Ovary (tissue), 7 donors: ENCODE measurements at regions not wholly inside any gene's neighbourhood (a gene's known extent, or its start where the extent isn't known, plus 50 kb on each side); places are given as distances from the start of the nearest gene placed in this dataset.

Experiments used
- DNase-seq, 5 donors: peaks; one replicate each; pipeline ENCODE4 v3.0.0-alpha.2; 2019 to 2020
- H3K27ac ChIP-seq, 2 donors: fragments of 200-600 bp; one replicate each; pipeline versions ENCODE4 v1.5.1 to v1.8.0; 2019 to 2022
- H3K27me3 ChIP-seq: fragments of 200-600 bp; one replicate; pipeline ENCODE4 v1.8.0; 2022
- H3K36me3 ChIP-seq: fragments of 200-600 bp; sonication (generic); one replicate; pipeline ENCODE4 v1.5.1; 2019
- H3K4me1 ChIP-seq: one replicate; pipeline ENCODE4 v1.8.1; 2013; ENCODE audit warnings: mild to moderate bottlenecking, moderate library complexity; ENCODE audit not compliant: insufficient read depth
- H3K4me3 ChIP-seq: fragments of 200-600 bp; sonication (generic); one replicate; pipeline ENCODE4 v1.5.1; 2017
- H3K9me3 ChIP-seq, 2 donors: fragments of 200-600 bp in 1 of 2; sonication (generic) in 1 of 2; one replicate each; pipeline versions ENCODE4 v1.5.1 to v1.8.1; 2013 to 2019; ENCODE audit warnings: mild to moderate bottlenecking in 1 of 2, moderate library complexity in 1 of 2
- EP300 ChIP-seq: sonication (generic); formaldehyde crosslinking; IDR thresholded peaks from one replicate; pipeline ENCODE4 v1.6.1; 2017; ENCODE audit warnings: antibody characterized with exemption
- POLR2A ChIP-seq: fragments of 450-650 bp; IDR thresholded peaks from one replicate; pipeline ENCODE4 v1.6.1; 2017; ENCODE audit warnings: antibody characterized with exemption, mild to moderate bottlenecking, moderate library complexity
- WGBS, 3 donors: extraction: QIAGEN DNeasy Blood & Tissue Kit in 1 of 3; methylation state at CpG; one replicate each; pipeline versions ENCODE4 v1.1.5 to v1.1.7; 2013 to 2017; 5-methylcytosine and 5-hydroxymethylcytosine counted together
- intact Hi-C, 4 donors: fragments of 100-400 bp; cut with DNase I; formaldehyde crosslinking; loops; one replicate each; pipeline versions ENCODE4 v1.11.0 to v1.15.1; 2022 to 2023
- TF ChIP-seq, protein P1 (sequence below), 3 donors: fragments of 450-650 bp in 2 of 3; fragments of 200-600 bp in 1 of 3; IDR thresholded peaks; one replicate each; pipeline versions ENCODE4 v1.5.1 to v1.8.0; 2016 to 2022; ENCODE audit warnings: antibody characterized with exemption in 3 of 3, mild to moderate bottlenecking in 1 of 3
- donor health status: DM: no; HTN: no; CAD: no; lungs with moderate emphysema.
- donor health status: DM: no; HTN: no; CAD: no.
- donor health status: Bipolar disorder and iron deficiency.
- donor health status: DM: no; HTN: no; CAD: no.
- donor health status: DM: yes; HTN: yes; CAD: no.

DNA sequence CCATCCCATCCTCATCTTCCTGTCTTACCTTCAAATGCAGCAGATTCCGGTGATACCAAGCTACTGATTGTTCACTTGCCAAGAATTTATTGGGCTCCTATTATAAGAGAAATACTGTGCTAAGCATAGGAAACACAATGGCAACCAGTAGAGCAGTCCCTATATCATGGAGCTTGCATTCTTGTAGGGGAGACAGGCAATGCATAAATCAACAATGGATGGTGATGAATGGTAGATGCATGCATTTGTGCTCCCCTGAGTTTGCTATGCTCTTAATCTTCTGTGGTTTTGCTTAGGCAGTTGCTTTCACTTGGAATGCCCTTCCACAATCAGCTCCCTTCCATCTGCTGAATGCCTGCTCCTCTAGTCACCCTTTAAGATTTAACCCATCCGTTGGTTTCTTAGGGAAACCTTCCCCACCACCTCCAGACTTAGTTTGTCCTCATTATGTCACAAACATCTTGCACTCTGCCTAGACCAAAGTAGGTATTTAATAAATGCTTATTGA is 200.2 kb upstream of the TOX3 start:
- DNase-seq, result no peak
- intact Hi-C loops, result no loop called here
- 77 to 87% (median 82%) methylated on average over 2 of the region's 2 CpGs for WGBS, 3 donors
- no peaks in the 10 kb centered on the region for H3K4me1 ChIP-seq
- H3K36me3 ChIP-seq, result no peaks in the 10 kb centered on the region
- no peak overlapping the region for H3K27ac ChIP-seq
- no peaks in the 10 kb centered on the region for H3K9me3 ChIP-seq
- no peak overlapping the region for H3K4me3 ChIP-seq
- TF ChIP-seq, protein P1, sequence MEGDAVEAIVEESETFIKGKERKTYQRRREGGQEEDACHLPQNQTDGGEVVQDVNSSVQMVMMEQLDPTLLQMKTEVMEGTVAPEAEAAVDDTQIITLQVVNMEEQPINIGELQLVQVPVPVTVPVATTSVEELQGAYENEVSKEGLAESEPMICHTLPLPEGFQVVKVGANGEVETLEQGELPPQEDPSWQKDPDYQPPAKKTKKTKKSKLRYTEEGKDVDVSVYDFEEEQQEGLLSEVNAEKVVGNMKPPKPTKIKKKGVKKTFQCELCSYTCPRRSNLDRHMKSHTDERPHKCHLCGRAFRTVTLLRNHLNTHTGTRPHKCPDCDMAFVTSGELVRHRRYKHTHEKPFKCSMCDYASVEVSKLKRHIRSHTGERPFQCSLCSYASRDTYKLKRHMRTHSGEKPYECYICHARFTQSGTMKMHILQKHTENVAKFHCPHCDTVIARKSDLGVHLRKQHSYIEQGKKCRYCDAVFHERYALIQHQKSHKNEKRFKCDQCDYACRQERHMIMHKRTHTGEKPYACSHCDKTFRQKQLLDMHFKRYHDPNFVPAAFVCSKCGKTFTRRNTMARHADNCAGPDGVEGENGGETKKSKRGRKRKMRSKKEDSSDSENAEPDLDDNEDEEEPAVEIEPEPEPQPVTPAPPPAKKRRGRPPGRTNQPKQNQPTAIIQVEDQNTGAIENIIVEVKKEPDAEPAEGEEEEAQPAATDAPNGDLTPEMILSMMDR (IDR thresholded peaks at IDR 0.05), result no peak
- no peak for TF ChIP-seq POLR2A
- TF ChIP-seq EP300, result no peak
- H3K27me3 ChIP-seq, result no peaks in the 10 kb centered on the region

GRCh38 chr16:52743707-52744106 is 196.8 kb upstream of the TOX3 start:
- 88 to 92% (median 91%) methylated on average over 3 of the region's 3 CpGs for WGBS, 3 donors
- Histone ChIP-seq H3K4me1 (no peaks in the 10 kb centered on the region), H3K27ac (no peak overlapping the region), H3K36me3 (no peaks in the 10 kb centered on the region), H3K4me3 (no peak overlapping the region), H3K27me3 (no peaks in the 10 kb centered on the region), H3K9me3 (no peaks in the 10 kb centered on the region)
- no peak for DNase-seq
- intact Hi-C loops, result no loop called here
- TF ChIP-seq EP300, result no peak
- TF ChIP-seq, protein P1 (IDR thresholded peaks at IDR 0.05), result no peak
- no peak for TF ChIP-seq POLR2A

- 41 to 59% (median 43%) methylated on average over 4 of the region's 4 CpGs for WGBS, 3 donors
- intact Hi-C loops, result no loop called here
- DNase-seq, result no peak
Measured at GRCh38 chr16:52742608-52743170, 195.7 kb upstream of the TOX3 start.

GRCh38 chr16:52742052-52742451 is 195.1 kb upstream of the TOX3 start:
- Histone ChIP-seq H3K4me3 (no peak overlapping the region), H3K4me1 (no peaks in the 10 kb centered on the region), H3K27me3 (no peaks in the 10 kb centered on the region), H3K27ac (no peak overlapping the region), H3K36me3 (no peaks in the 10 kb centered on the region), H3K9me3 (no peaks in the 10 kb centered on the region)
- TF ChIP-seq EP300, result no peak
- no peak for TF ChIP-seq POLR2A
- TF ChIP-seq, protein P1 (IDR thresholded peaks at IDR 0.05), result no peak
- intact Hi-C loops, result no loop called here
- 92% methylated on average over 8 of the region's 8 CpGs for whole genome bisulfite sequencing, 3 donors
- no peak for DNase-seq

More at GRCh38 chr16:52742608-52743170, 195.7 kb upstream of the TOX3 start:
- Histone ChIP-seq H3K4me1 (no peaks in the 10 kb centered on the region), H3K9me3 (no peaks in the 10 kb centered on the region), H3K36me3 (no peaks in the 10 kb centered on the region), H3K27me3 (no peaks in the 10 kb centered on the region), H3K27ac (no peak overlapping the region), H3K4me3 (no peak overlapping the region)
- TF ChIP-seq POLR2A, result no peak
- no peak for TF ChIP-seq EP300
- TF ChIP-seq, protein P1 (IDR thresholded peaks at IDR 0.05), result no peak
